HK-2 (cell line): ENCODE measurements at regions not wholly inside any gene's neighbourhood (a gene's known extent, or its start where the extent isn't known, plus 50 kb on each side); places are given as distances from the start of the nearest gene placed in this dataset.
A peak's percentile ranks its signal among the peaks of the same experiment; 100 is the strongest.
"Not testable (repeated sequence)": the region's sequence is repeated elsewhere in the genome, so short reads cannot be mapped to it uniquely, and the experiment has no call there.

Experiments
- DNase-seq: peaks from one replicate; pipeline ENCODE4 v3.0.0-alpha.2; 2018; ENCODE audit not compliant: unreplicated experiment

DNA sequence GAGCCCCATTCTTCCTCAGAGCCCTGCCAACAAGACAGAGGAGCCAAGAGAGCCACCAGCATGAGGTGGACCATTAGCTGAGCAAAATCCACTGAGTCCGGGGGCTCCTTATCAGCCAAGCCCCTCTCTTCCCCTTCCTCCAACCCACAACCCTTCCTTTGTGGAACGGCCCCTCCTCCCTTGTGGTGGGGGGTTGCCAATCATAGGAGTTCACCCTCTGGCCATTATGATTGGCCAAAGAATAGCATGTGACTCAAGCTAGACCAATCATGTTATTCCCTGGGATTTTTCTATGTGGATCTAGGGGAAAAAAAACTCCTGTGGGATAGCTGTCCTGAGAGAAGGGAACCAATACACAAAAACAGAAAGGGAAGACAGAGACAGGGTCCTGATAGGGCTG lies 120.5 kb downstream of the C16orf95 start:
- no peak for DNase-seq

- DNase-seq = no peak
These were observed 118.8 kb downstream of the C16orf95 start for GRCh38 chr16:87198328-87198832.

DNA sequence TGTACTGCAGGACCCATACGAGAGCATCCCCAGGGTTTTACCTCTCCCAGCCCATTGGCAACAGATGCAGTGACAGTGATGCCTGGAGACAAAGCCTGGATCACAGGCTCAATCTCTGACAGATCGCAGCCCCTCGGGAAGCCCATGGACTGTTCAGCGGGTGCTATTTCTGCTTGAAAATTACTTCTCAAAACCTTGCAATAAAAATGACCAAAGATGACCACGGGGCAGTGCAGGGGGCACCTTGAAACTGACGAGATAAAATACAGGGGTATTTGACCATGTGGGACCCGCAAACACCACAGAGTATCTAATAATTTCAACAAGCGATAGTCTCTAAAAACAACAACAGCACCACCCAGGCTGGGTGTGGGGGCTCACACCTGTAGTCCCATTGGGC lies 118.3 kb downstream of the C16orf95 start:
- DNase-seq = no peak

DNA sequence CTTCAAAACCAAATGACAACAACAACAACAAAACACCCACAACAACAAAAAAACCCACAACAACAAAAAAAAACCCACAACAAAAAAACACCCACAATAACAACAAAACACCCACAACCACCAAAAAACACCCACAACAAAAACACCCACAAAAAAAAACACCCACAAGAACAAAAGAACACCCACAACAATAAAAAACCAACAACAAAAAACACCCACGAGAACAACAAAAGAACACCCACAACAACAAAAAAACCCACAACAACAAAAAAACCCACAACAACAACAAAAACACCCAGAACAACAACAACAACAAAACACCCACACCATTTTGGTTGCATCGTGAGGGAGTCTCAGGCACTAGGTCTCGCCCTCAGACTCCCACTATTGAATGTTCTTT lies 117.8 kb downstream of the C16orf95 start:
- no peak for DNase-seq

DNA sequence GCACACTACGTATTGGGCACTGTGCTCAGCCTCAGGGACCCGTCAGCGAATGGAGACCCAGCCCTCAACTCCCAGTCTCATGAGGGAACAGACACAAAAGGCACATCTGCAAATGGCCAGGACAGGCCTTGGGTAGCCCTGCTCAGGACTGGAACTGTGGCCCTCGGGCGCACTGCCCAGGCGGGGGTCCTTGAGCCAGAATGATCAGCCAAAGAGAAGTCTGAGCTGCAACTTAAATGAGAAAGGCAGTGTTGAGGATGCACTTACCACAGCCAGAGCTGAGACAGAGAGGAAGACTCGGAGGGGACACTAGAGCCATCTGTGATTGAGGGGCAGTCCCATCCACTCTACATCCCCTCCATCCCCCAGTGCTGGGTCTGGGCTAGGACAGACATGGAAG lies 117.3 kb downstream of the C16orf95 start:
- no peak for DNase-seq

- DNase-seq = no peak
These were observed 116.6 kb downstream of the C16orf95 start for GRCh38 chr16:87200637-87201036.

DNA sequence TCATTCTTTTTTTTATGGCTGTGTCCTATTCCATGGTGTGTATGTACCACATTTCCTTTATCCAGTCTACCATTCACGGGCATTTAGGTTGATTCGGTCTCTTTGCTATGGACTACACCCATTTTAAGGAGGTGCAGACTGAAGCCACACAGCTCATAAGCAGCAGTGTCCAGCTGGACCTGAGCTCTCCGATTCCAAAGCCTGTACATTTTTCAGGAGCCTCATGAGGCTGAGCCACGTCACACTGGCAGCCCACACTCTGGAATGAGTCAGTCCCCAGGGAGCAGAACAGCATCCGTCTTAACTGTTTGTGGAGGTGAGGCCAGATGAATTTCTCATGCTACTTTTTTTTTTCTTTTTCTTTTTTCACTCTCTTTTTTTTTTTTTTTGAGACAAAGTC lies 116.1 kb downstream of the C16orf95 start:
- DNase-seq = peak; percentile 42

DNA sequence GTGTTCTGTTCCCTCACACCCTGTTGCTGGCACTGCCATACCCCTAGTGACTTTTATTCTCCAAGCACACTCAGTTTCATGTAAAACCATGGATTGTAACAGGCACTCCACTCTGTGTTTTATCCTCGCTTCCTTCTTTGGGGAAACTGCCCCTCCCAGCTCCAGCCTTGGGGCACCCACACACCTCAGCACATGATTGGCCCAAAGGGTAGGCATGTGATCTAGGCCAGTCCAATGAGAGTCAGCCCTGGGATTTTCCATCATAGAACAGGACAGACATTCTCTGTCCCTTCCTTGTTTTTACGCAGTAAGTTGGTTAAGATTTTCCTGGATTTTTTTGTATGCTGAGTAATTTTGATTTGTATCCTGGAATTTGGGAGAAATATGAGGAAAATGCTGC lies 115.4 kb downstream of the C16orf95 start:
- DNase-seq = no peak

DNA sequence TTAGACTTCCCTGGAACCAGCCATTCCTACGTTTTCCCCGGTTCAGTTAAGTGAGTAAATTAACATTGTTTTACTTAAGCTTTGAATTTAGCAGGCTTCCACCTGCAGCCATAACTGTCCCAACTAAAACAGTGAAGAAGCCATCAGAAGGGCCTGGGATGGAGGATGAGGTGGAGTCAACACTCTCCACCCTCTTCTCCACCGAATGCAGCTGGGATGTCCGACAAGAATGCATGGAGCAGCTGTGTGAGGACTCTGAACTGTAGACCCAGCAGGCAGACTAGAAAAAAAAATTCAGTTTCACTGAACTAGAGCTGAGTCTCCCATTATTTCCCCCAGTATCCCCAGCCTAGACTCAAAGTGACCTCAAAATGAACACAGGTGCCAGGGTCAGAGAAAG lies 114.8 kb downstream of the C16orf95 start:
- no peak for DNase-seq

DNA sequence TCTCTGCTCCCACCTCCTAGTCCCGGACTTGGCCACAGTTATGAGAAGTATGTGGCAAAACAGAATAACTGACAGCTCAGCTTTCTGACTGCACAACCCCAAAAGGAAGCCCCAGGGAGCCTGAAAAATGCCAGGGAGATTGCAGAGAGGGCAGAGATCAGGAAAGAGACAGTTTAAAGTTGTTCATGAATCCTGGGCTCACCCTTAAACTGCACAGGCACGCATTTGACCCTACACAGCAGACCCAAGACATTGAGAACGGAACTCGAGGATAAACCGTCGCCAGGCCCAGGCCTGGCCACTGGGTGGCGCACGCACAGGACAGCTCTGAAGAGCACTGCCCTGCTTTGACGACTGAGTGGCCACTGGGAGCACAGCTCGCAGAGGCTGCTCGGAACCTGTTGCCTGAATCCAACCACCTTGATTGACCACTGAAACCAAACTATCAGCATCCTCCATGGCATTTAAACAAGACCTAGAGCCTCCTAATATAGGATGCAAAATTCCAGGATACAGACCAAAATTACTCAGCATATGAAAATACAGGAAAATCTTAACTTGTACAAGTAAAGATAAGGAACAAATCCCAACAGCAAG lies 114.0 kb downstream of the C16orf95 start:
- DNase-seq = peak; percentile 64

DNA sequence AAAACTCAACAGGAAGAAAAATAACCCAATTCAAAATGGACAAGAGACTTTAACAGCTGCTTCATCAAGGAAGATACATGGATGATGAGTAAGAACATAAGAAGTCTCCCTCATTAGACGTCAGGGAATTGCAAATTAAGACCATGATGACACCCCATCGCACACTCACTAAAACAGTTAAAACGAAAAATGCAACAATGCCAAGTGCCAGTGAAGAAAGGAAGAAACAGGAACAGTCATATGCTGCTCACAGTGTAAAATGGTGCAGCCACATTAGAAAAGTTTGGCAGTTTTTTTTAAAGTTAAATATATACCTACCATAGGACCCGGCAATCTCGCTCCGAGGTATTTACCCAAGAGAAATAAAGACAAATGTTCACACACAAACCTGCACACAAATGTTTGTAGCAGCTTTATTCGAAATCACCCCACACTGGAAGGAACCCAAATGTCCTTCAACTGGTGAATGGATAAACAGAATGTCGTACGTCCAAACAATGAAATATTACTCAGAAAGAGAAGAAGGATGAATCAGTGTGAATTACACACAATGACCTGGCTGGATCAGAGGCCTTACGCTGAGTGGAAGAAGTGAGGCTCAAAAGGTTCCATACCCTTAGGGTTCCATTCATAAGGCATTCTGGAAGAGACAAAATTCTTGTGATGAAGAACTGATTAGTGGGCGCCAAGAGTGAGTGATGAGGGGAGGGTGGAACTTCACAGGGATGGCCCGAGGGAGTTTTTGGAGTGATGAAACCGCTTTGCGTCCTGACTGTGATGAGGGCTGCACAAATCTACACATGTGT lies 110.3 kb downstream of the C16orf95 start:
- no peak for DNase-seq

DNA sequence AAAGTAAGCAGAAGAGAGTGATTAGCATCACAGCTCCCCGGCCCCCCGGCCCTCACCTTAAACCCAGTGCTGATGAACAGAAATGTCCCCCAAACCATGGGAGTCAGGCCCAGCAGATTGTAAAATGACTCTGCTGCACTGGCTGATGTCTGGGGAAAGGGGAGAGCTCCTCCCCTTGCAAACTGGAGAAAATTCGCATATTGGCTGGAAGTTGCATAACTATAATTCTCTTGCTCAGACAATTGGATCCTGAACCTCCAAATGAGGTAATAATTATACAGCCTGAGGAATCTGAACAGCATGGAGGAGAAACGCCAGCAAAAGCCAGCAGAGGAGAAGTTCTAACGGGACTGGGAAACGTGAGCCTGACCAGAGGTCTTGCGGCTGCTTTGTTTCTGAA lies 109.7 kb downstream of the C16orf95 start:
- no peak for DNase-seq

GRCh38 chr16:87207965-87208364 lies 109.2 kb downstream of the C16orf95 start:
- no peak for DNase-seq

DNA sequence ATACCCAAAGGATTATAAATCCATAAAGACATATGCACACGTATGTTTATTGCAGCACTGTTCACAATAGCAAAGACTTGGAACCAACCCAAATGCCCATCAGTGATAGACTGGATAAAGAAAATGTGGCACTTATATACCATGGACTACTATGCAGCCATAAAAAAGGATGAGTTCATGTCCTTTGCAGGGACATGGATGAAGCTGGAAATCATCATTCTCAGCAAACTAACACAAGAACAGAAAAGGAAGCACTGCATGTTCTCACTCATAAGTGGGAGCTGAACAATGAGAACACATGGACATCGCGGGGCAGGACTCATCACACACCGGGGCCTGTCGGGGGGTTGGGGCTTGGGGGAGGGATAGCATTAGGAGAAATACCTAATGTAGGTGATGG lies 108.2 kb downstream of the C16orf95 start:
- not testable (repeated sequence) for DNase-seq

DNA sequence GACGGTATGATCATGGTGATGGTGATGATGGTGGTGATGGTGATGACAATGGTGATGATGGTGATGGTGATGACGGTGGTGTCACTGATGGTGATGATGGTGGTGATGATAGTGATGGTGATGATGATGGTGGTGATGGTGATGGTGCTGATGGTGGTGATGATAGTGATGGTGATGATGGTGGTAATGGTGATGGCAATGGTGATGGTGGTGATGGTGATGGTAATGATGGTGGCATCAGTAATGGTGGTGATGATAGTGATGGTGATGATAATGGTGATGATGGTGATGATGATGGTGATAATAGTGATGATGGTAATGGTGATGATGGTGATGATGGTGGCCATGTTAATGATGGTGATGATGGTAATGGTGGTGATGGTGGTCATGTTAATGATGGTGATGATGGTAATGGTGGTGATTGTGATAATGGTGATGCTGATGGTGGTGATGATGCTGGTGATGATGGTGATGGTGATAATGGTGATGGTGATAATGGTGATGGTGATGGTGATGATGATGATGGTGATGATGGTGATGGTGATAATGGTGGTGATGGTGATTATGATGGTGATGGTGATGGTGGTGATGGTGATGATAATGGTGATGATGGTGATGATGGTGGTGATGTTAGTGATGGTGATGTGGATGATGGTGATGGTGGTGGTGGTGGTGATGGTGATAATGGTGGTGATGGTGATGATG lies 107.2 kb downstream of the C16orf95 start:
- no peak for DNase-seq

DNA sequence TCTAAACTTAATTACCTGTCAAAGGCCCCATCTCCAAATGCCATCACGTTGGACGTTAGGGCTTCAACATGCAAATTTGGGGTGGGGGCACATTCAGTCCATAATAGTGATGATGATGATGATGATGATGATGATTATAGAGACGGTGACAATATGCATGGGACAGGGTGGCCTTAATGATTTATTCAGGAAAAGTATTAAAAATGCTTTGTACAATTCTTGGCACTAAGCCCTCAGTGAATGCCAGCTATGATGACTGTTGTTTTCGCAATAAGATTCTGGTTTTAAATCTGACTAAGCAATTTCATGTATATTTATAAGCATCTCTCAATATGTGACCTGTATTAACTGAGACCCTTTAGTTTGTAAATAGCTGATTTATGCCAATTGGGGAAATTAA lies 106.3 kb downstream of the C16orf95 start:
- no peak for DNase-seq

DNA sequence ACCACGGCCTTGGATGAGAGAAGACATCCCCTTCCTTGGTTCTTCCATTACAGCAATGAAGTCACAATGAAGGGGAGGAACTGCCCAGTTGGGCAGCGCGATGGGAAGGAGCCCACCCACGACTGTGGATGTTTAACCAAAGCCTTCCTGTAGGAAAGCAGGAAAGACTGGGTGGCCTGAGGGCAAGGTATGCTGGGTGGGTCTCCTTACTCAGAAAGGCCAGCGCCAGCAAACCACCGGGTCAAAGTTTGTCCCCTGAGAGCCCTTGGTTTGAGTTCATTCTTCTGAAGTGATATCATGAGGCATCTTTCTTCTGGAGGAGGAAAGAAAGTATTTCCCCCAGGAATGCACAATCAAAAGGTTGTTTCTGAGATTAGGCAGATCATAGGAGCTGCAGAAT lies 105.2 kb downstream of the C16orf95 start:
- no peak for DNase-seq

GRCh38 chr16:87213536-87213935 lies 103.7 kb downstream of the C16orf95 start:
- DNase-seq = no peak

DNA sequence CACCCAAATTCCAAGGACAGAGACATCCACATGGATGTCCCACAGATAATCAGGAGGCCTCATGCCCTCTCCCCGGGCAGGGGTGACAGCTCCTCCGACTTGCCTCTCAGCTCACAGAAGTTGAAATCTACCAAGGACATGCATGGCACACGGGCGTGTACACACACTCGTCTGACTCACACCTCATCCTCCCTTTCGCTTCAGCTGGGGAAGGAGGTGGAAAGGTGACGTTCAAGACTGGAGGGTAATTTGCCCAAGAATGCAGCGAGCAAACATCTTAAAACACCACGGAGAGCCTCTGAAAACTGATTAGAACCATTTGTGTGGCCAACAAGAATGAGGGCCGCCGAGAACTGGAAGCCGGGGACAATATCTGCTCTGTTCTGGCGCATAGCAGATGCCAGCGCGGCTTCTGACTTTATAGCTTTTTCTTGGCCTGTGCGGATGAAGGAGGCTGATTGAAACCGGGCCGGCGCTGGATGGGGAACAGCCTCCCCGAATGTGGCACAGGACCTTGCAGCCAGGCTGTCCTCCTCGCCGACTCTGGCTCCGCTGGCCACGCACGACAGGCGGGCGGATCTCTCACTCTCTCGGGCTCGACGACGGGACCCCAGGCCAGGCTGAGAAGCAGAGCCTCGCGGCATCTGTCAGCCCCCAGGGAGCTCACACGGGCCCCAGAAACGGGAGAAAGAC lies 100.9 kb downstream of the C16orf95 start:
- DNase-seq = no peak

GRCh38 chr16:87216841-87217275 lies 100.3 kb downstream of the C16orf95 start:
- no peak for DNase-seq

GRCh38 chr16:87217802-87218201 lies 99.4 kb downstream of the C16orf95 start:
- DNase-seq = not testable (repeated sequence)
